ENCODE measurements at regions not wholly inside any gene's neighbourhood (a gene's known extent, or its start where the extent isn't known, plus 50 kb on each side); places are given as distances from the start of the nearest gene placed in this dataset.
"Not testable (repeated sequence)": the region's sequence is repeated elsewhere in the genome, so short reads cannot be mapped to it uniquely, and the experiment has no call there.

DNA sequence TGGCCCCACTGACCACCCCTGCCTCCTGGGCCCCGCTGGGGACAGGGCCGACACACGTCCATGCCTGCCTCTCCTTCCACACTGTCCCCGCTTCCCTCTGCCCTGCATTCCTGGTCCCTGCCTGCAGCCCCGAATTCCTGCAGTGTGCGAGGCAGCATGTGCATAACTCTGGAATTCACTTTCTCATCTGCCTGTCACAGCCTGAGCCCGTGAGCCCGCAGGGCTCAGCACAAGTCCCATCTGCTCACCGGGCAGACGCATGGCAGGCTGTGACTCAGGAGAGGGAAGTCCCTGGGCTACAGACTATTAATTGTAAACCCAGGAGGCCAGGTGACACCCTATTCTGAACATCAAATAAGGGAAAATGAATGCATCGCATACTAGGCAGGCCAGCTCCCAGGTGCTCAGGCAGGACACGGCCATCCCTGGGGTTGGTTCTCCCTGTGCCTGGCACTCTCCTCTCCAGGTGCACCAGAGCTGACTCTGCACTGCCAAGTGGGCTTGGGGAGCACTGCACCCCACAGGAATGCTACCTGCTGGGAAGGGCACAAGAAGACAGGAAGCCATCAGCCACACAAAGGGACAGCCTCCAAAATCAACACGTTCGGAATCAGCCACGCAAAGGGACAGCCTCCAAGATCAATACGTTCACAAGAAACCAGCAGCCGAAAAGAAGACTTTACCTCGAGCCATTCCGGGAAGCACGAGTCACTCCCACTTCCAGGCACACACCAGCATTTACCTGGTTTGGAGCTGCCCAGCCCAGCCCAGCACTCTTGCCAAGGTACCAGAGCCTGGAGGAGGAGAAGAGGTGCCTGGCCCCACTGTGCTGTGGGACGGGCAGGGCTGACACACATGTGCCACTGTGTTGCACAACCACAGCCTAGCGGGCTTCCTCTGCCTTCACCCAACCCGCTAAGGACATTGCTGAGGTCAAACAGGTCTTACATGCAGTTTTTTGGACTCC is 65.9 kb downstream of the DLL1 start:
- H3K27me3 ChIP-seq (ENCODE audit: control insufficient read depth, insufficient read depth, low read length): no peaks in the 10 kb centered on the region
- no peaks in the 10 kb centered on the region for H3K4me1 ChIP-seq (ENCODE audit: control insufficient read depth, low read depth, low read length)
- H3K4me3 ChIP-seq (ENCODE audit: low read length): no peak overlapping the region
- no peak overlapping the region for H3K9ac ChIP-seq (ENCODE audit: low read length)
- no peaks in the 10 kb centered on the region for H3K36me3 ChIP-seq (ENCODE audit: control insufficient read depth, low read depth, low read length)
- no peak overlapping the region for H3K27ac ChIP-seq (ENCODE audit: low read length)
- H3K9me3 ChIP-seq (ENCODE audit: control insufficient read depth, low read depth, low read length): no peaks in the 10 kb centered on the region

DNA sequence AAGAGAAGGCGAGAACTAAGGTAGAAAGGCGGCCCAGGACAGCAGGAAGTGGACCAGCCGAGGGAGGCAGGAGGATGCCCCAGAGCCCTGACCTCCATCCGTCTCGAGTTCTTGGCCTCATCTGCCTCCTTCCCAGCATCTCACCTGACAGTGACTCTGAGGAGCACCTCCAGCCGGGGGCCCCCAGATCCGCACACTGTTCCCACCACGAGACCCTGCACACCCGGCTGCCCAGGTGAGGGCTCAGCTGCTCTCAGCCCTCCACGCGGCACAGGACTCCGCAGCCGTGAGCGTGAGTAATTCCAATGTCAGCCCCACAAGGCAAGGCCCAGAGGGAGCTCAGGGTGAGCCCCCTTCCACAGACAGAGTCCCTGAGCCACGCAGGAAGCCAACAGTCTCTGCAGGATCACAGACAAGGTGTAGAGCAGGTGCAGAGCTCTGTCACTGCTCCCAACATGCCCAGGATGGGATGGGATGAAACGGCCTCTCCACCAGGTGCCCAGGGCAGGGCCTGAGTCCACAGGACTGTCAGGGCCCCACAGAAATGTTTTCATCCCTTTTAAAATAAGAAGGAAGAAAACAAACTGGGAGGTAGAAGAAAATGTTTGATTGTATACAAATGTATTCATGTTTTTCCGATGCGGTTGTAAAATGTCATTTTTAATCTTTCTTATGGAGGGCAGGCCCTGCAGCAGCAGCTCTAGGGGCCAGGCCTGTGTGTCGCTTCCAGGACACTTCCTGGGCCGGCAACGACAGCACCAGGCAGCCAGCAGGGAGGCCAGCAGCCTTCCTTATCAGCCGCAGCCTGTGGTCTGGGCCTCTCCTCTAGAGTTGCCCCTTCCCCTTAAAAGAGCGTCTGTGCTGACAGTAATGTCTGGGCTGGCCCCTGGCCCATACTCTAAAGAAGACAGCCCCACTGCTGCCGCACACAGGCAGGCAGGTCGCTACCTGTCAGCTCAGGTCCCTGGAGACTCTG is 66.9 kb downstream of the DLL1 start:
- no peak overlapping the region for H3K27ac ChIP-seq (ENCODE audit: low read length)
- no peaks in the 10 kb centered on the region for H3K36me3 ChIP-seq (ENCODE audit: control insufficient read depth, low read depth, low read length)
- no peak overlapping the region for H3K9ac ChIP-seq (ENCODE audit: low read length)
- H3K9me3 ChIP-seq (ENCODE audit: control insufficient read depth, low read depth, low read length): no peaks in the 10 kb centered on the region
- H3K27me3 ChIP-seq (ENCODE audit: control insufficient read depth, insufficient read depth, low read length): no peaks in the 10 kb centered on the region
- no peak overlapping the region for H3K4me3 ChIP-seq (ENCODE audit: low read length)
- no peaks in the 10 kb centered on the region for H3K4me1 ChIP-seq (ENCODE audit: control insufficient read depth, low read depth, low read length)

DNA sequence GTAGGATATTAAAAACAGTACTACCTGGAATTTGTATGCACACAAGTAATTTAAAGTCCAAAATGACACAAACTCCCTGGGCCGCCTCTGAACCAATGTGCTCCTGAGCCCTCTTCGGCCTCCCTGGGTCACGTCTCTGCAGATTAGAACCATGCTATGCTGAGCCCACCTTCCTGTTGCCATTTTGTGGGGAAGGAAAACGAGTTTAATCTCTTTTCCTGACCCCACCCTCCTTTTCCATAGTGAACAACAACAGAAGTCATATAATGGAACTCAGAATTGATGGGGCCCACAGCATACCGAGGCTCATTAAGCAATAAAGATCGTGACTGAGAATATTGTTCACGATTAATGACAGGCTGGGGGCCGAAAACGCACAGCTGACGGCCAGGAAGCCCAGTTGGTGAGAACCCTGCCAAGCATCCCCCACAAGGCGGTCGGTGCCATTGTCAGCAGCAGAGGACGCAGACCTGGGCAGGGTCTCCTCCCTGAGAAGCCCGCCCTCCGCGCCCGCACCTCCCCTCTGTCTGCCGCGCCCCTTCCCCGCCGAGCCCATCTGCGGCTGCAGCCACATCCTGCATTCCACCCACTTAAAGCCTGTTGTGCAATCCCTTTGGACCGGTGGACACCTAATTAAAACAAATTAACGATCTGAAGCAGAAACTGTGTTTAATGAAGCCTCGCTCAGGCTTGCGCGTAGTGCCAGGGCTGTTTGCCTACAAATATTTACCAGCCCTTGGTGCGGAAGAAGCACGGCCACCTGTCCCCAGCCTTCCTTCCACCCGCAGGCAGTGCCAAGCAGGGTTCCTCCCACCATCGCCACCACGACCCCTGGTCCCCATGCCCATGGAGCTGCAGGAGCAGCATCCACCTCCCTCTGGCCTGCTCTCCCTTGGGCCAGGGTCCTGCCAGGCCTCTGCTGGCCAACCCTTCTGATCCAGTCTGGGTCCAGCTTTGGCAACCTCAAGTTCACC is 68.1 kb downstream of the DLL1 start:
- Histone ChIP-seq H3K36me3 (ENCODE audit: control insufficient read depth, low read depth, low read length) (no peaks in the 10 kb centered on the region), H3K27me3 (ENCODE audit: control insufficient read depth, insufficient read depth, low read length) (no peaks in the 10 kb centered on the region), H3K9me3 (ENCODE audit: control insufficient read depth, low read depth, low read length) (no peaks in the 10 kb centered on the region), H3K9ac (ENCODE audit: low read length) (no peak overlapping the region), H3K4me3 (ENCODE audit: low read length) (no peak overlapping the region), H3K4me1 (ENCODE audit: control insufficient read depth, low read depth, low read length) (no peaks in the 10 kb centered on the region), H3K27ac (ENCODE audit: low read length) (no peak overlapping the region)

- Histone ChIP-seq H3K4me3 (ENCODE audit: low read length) (no peak overlapping the region), H3K9ac (ENCODE audit: low read length) (no peak overlapping the region), H3K27me3 (ENCODE audit: control insufficient read depth, insufficient read depth, low read length) (no peaks in the 10 kb centered on the region), H3K27ac (ENCODE audit: low read length) (no peak overlapping the region), H3K9me3 (ENCODE audit: control insufficient read depth, low read depth, low read length) (no peaks in the 10 kb centered on the region), H3K4me1 (ENCODE audit: control insufficient read depth, low read depth, low read length) (no peaks in the 10 kb centered on the region), H3K36me3 (ENCODE audit: control insufficient read depth, low read depth, low read length) (no peaks in the 10 kb centered on the region)
Measured at GRCh38 chr6:170221753-170222400, 69.0 kb downstream of the DLL1 start.

DNA sequence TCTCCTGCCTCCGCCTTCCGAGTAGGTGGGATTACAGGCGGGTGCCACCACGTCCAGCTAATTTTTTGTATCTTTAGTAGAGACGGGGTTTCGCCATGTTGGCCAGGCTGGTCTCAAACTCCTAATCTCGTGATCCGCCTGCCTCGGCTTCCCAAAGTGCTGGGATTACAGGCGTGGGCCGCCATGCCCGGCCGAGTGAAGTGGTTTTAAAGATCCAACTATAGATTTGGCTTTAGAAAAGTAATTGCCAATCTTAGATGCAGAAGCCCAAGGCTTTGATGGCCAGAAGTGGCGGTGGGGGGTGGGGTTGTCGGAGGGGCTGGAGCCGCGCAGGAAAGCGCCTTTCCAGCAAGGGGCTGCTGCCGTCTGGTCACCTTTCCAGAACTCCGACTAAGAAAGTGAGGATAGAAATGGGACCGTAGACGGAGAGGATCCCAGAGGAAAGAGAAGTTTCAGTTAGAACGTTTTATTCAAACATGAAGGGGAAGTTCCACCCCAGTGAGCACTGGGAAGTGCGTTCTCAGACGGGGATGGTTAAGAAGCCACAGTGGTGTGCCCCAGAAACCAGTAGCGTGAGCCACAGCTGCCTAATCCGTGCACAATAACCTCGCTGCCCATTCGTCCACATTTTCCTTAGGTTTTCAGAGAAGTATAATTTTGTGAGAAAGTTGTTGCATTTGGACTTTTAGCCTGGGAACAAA is 69.7 kb downstream of the DLL1 start:
- Histone ChIP-seq H3K27ac (ENCODE audit: low read length) (no peak overlapping the region), H3K4me1 (ENCODE audit: control insufficient read depth, low read depth, low read length) (no peaks in the 10 kb centered on the region), H3K9me3 (ENCODE audit: control insufficient read depth, low read depth, low read length) (no peaks in the 10 kb centered on the region), H3K9ac (ENCODE audit: low read length) (no peak overlapping the region), H3K4me3 (ENCODE audit: low read length) (no peak overlapping the region), H3K36me3 (ENCODE audit: control insufficient read depth, low read depth, low read length) (no peaks in the 10 kb centered on the region), H3K27me3 (ENCODE audit: control insufficient read depth, insufficient read depth, low read length) (no peaks in the 10 kb centered on the region)

- not testable (repeated sequence) for H3K4me3 ChIP-seq (ENCODE audit: low read length); H3K9me3 ChIP-seq (ENCODE audit: control insufficient read depth, low read depth, low read length)
Measured at GRCh38 chr6:170213637-170214018, 77.2 kb downstream of the DLL1 start.

DNA sequence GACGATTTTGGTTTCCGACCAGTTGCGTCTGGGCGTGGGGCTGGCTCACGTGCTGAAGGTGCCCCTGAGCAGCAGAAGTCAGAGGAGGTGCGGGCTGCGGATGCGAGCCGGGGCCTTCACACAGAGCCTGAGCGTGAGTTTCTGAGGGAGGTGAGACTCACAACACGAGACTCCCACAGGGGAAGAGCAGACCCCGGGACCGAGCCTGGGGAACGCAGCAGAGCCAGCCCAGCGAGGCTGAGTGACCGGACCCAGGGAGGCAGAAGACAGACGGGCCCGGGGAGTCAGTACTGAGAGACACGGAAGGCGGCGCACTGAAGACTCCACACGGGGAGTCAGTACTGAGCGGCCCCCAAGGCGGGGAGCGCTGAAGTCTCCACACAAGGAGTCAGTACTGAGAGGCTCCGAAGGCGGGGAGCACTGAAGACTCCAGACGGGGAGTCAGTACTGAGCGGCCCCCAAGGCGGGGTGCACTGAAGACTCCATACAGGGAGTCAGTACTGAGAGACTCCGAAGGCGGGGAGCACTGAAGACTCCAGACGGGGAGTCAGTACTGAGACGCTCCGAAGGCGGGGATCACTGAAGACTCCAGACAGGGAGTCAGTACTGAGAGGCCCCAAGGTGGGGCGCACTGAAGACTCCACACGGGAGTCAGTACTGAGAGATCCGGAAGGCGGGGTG is 77.8 kb downstream of the DLL1 start:
- H3K27ac ChIP-seq (ENCODE audit: low read length): no peak overlapping the region
- H3K9ac ChIP-seq (ENCODE audit: low read length): no peak overlapping the region
- H3K4me1 ChIP-seq (ENCODE audit: control insufficient read depth, low read depth, low read length): no peaks in the 10 kb centered on the region
- H3K36me3 ChIP-seq (ENCODE audit: control insufficient read depth, low read depth, low read length): no peaks in the 10 kb centered on the region
- no peaks in the 10 kb centered on the region for H3K9me3 ChIP-seq (ENCODE audit: control insufficient read depth, low read depth, low read length)
- H3K27me3 ChIP-seq (ENCODE audit: control insufficient read depth, insufficient read depth, low read length): no peaks in the 10 kb centered on the region
- no peak overlapping the region for H3K4me3 ChIP-seq (ENCODE audit: low read length)

More at GRCh38 chr6:170213637-170214018, 77.2 kb downstream of the DLL1 start:
- H3K27me3 ChIP-seq (ENCODE audit: control insufficient read depth, insufficient read depth, low read length); H3K4me1 ChIP-seq (ENCODE audit: control insufficient read depth, low read depth, low read length); H3K27ac ChIP-seq (ENCODE audit: low read length); H3K36me3 ChIP-seq (ENCODE audit: control insufficient read depth, low read depth, low read length); H3K9ac ChIP-seq (ENCODE audit: low read length): not testable (repeated sequence)

GRCh38 chr6:170212051-170212756 is 78.7 kb downstream of the DLL1 start:
- no peaks in the 10 kb centered on the region for H3K9me3 ChIP-seq (ENCODE audit: control insufficient read depth, low read depth, low read length)
- H3K27ac ChIP-seq (ENCODE audit: low read length): no peak overlapping the region
- H3K4me3 ChIP-seq (ENCODE audit: low read length): no peak overlapping the region
- H3K36me3 ChIP-seq (ENCODE audit: control insufficient read depth, low read depth, low read length): no peaks in the 10 kb centered on the region
- no peak overlapping the region for H3K9ac ChIP-seq (ENCODE audit: low read length)
- H3K4me1 ChIP-seq (ENCODE audit: control insufficient read depth, low read depth, low read length): no peaks in the 10 kb centered on the region
- H3K27me3 ChIP-seq (ENCODE audit: control insufficient read depth, insufficient read depth, low read length): no peaks in the 10 kb centered on the region

- Histone ChIP-seq H3K27me3 (ENCODE audit: control insufficient read depth, insufficient read depth, low read length) (no peaks in the 10 kb centered on the region), H3K9ac (ENCODE audit: low read length) (no peak overlapping the region), H3K4me3 (ENCODE audit: low read length) (no peak overlapping the region), H3K9me3 (ENCODE audit: control insufficient read depth, low read depth, low read length) (no peaks in the 10 kb centered on the region), H3K4me1 (ENCODE audit: control insufficient read depth, low read depth, low read length) (no peaks in the 10 kb centered on the region), H3K36me3 (ENCODE audit: control insufficient read depth, low read depth, low read length) (no peaks in the 10 kb centered on the region), H3K27ac (ENCODE audit: low read length) (no peak overlapping the region)
Measured at GRCh38 chr6:170211404-170212025, 79.4 kb downstream of the DLL1 start.
